A673 (cell line): ENCODE measurements at regions not wholly inside any gene's neighbourhood (a gene's known extent, or its start where the extent isn't known, plus 50 kb on each side); places are given as distances from the start of the nearest gene placed in this dataset.

ENCODE experiments used
- BruUV-seq: library from RNA; stranded (reverse); fragments of 400-500 nt; replicated peaks from 2 replicates; lab custom pipeline; 2021; lab: Mats Ljungman, UMichigan
- CTCF ChIA-PET: fragments of 300-600 bp; sonication (Branson Sonifier 250); formaldehyde crosslinking; loops from one replicate; lab custom pipeline; 2022; ENCODE audit warnings: antibody characterized with exemption; lab: Charles Lee
- POLR2A ChIA-PET: fragments of 300-600 bp; sonication (Branson Sonifier 250); formaldehyde crosslinking; loops from one replicate; lab custom pipeline; 2022; ENCODE audit warnings: antibody characterized with exemption; ENCODE audit not compliant: low non-redundant PET; lab: Charles Lee
- DNase-seq: peaks from one replicate; pipeline ENCODE4 v3.0.0-alpha.2; 2015; ENCODE audit warnings: low spot score
- H3K27ac ChIP-seq: fragments of 200-600 bp; sonication (generic); 2 replicates; pipeline ENCODE4 v1.5.1; 2016; ENCODE audit warnings: mixed run types, low read depth, mild to moderate bottlenecking, mixed read lengths, antibody characterized with exemption, low read length; ENCODE audit not compliant: poor library complexity, severe bottlenecking
- H3K27me3 ChIP-seq: fragments of 200-600 bp; sonication (generic); replicated peaks from 2 replicates; pipeline ENCODE4 v1.6.1; 2017; ENCODE audit warnings: mixed run types, low read depth, mild to moderate bottlenecking, mixed read lengths, antibody characterized with exemption, low read length; ENCODE audit not compliant: insufficient read depth, poor library complexity
- H3K36me3 ChIP-seq: fragments of 200-600 bp; sonication (generic); 2 replicates; pipeline ENCODE4 v1.6.1; 2016; ENCODE audit warnings: mixed run types, mild to moderate bottlenecking, mixed read lengths, antibody characterized with exemption, low read length; ENCODE audit not compliant: insufficient read depth, poor library complexity, severe bottlenecking
- H3K4me1 ChIP-seq: fragments of 200-600 bp; sonication (generic); 2 replicates; pipeline ENCODE4 v1.6.1; 2017; ENCODE audit warnings: mixed run types, mild to moderate bottlenecking, mixed read lengths, antibody characterized with exemption, low read length; ENCODE audit not compliant: insufficient read depth, poor library complexity, severe bottlenecking
- H3K4me3 ChIP-seq: fragments of 200-600 bp; sonication (generic); 2 replicates; pipeline ENCODE4 v1.5.1; 2016; ENCODE audit warnings: low read depth, mixed run types, mild to moderate bottlenecking, mixed read lengths, low read length; ENCODE audit not compliant: poor library complexity, severe bottlenecking
- H3K9me3 ChIP-seq: fragments of 200-600 bp; sonication (generic); 2 replicates; pipeline ENCODE4 v1.6.1; 2016; ENCODE audit warnings: mixed run types, low read depth, mild to moderate bottlenecking, mixed read lengths, antibody characterized with exemption, low read length; ENCODE audit not compliant: poor library complexity, severe bottlenecking
- EZH2 ChIP-seq: fragments of 200-600 bp; sonication (generic); IDR thresholded peaks from 2 replicates; pipeline ENCODE4 v1.6.1; 2017; ENCODE audit warnings: borderline replicate concordance, low read depth, mild to moderate bottlenecking, mixed read lengths, antibody characterized with exemption, low read length; ENCODE audit not compliant: poor library complexity, severe bottlenecking
- intact Hi-C: fragments of 100-400 bp; cut with micrococcal nuclease; formaldehyde crosslinking; loops from one replicate; pipeline ENCODE4 v1.10.0; 2022; ENCODE audit not compliant: unreplicated experiment
- TF ChIP-seq, protein P1 (sequence below): fragments of 300-800, 200-600 bp; sonication (generic); conservative IDR thresholded peaks from 2 replicates; pipeline ENCODE4 v1.5.1; 2017; ENCODE audit warnings: low read depth, mild to moderate bottlenecking, antibody characterized with exemption, low read length, moderate library complexity, mixed read lengths

GRCh38 chr16:85522308-85522841 lies 90.7 kb upstream of the GSE1 start:
- CTCF ChIA-PET, result no interaction called here
- TF ChIP-seq EZH2, result no peak
- TF ChIP-seq, protein P1, sequence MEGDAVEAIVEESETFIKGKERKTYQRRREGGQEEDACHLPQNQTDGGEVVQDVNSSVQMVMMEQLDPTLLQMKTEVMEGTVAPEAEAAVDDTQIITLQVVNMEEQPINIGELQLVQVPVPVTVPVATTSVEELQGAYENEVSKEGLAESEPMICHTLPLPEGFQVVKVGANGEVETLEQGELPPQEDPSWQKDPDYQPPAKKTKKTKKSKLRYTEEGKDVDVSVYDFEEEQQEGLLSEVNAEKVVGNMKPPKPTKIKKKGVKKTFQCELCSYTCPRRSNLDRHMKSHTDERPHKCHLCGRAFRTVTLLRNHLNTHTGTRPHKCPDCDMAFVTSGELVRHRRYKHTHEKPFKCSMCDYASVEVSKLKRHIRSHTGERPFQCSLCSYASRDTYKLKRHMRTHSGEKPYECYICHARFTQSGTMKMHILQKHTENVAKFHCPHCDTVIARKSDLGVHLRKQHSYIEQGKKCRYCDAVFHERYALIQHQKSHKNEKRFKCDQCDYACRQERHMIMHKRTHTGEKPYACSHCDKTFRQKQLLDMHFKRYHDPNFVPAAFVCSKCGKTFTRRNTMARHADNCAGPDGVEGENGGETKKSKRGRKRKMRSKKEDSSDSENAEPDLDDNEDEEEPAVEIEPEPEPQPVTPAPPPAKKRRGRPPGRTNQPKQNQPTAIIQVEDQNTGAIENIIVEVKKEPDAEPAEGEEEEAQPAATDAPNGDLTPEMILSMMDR, result no peak
- Histone ChIP-seq H3K27ac (no peak overlapping the region), H3K27me3 (no peaks in the 10 kb centered on the region), H3K4me1 (peaks cover 40% of the 10 kb centered on the region), H3K9me3 (no peaks in the 10 kb centered on the region), H3K36me3 (no peaks in the 10 kb centered on the region), H3K4me3 (no peak overlapping the region)
- no peak for DNase-seq
- POLR2A ChIA-PET, result no interaction called here
- no TSS peak for BruUV-seq
- intact Hi-C loops, result no loop called here

- intact Hi-C loops, result no loop called here
- Histone ChIP-seq H3K4me1 (peaks cover 40% of the 10 kb centered on the region), H3K9me3 (no peaks in the 10 kb centered on the region), H3K27ac (peak overlapping the region; percentile 46), H3K27me3 (no peaks in the 10 kb centered on the region), H3K36me3 (no peaks in the 10 kb centered on the region), H3K4me3 (no peak overlapping the region)
- ChIA-PET POLR2A (interaction anchor here (1.2 kb wide), 1 partner anchor 32 kb away, joined by 4 read pairs; no protein-coding TSS in a partner anchor), CTCF (interaction anchor here (1.0 kb wide), 1 partner anchor 93 kb away, joined by 3 read pairs; no protein-coding TSS in a partner anchor)
- TF ChIP-seq, protein P1, result no peak
- TF ChIP-seq EZH2, result no peak
- no TSS peak for BruUV-seq
- peak; percentile 82 for DNase-seq
These were observed 90.1 kb upstream of the GSE1 start for GRCh38 chr16:85522842-85523601.

DNA sequence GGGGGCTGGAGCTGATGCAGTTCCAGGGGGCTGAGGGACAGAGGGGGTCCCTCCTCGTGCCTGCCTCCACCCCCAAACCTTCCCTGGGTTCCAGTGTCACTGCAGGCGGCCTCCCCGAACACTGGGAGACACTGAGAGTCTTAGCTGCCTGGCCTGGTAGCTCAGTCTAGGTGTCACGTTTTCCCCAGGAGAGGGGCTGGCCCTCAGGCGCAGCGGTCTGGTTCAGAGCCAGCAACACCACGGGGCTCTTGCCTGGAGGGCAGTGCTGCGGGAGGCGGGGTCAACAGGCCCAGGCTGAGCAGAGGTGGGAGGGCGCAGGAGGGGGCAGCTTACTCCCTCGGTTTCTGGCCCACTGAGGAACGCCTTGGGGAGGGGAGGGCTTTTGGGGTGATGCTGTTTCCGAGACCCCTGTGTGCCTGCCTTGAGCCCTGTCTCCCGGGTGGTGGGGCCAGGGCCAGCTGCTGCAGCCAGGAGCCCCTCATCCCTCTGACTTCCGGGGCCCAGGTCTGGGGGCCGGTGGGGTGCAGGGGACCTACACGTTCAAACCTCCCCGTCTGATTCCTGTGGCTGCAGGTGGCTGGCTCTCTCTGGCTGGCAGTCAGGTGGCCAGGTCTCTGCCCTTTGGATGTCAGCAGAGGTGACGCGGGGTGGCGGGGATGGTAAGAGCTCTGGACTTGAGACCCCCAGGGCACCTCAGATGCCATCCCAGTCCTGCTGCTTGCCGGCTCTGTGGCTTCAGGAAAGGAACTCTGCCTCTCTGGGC lies 89.3 kb upstream of the GSE1 start:
- Histone ChIP-seq H3K36me3 (no peaks in the 10 kb centered on the region), H3K27ac (peak overlapping the region; percentile 70), H3K4me1 (peaks cover 40% of the 10 kb centered on the region), H3K27me3 (no peaks in the 10 kb centered on the region), H3K9me3 (no peaks in the 10 kb centered on the region), H3K4me3 (no peak overlapping the region)
- CTCF ChIA-PET, result interaction anchor here (1.0 kb wide), 1 partner anchor 92 kb away, joined by 3 read pairs; no protein-coding TSS in a partner anchor
- BruUV-seq, result no TSS peak
- POLR2A ChIA-PET, result interaction anchor here (1.2 kb wide), 1 partner anchor 31 kb away, joined by 4 read pairs; no protein-coding TSS in a partner anchor
- intact Hi-C loops, result no loop called here
- peak; percentile 52 for DNase-seq
- TF ChIP-seq, protein P1, result no peak
- no peak for TF ChIP-seq EZH2
